HFFc6 (cell line): ENCODE measurements at regions not wholly inside any gene's neighbourhood (a gene's known extent, or its start where the extent isn't known, plus 50 kb on each side); places are given as distances from the start of the nearest gene placed in this dataset.

Source experiments
- DNase-seq: peaks from one replicate; pipeline ENCODE4 v3.0.0-alpha.2; 2018
- H3K27ac Mint-ChIP-seq: 2 replicates; pipeline ENCODE4 v1.8.0; 2020; ENCODE audit warnings: mild to moderate bottlenecking, mixed read lengths
- H3K27me3 Mint-ChIP-seq: 2 replicates; pipeline ENCODE4 v1.8.0; 2021; ENCODE audit warnings: mild to moderate bottlenecking, moderate library complexity, mixed read lengths; ENCODE audit not compliant: insufficient read depth
- H3K36me3 Mint-ChIP-seq: 2 replicates; pipeline ENCODE4 v1.8.0; 2021; ENCODE audit warnings: low read depth, mixed read lengths
- H3K4me1 Mint-ChIP-seq: 2 replicates; pipeline ENCODE4 v1.8.0; 2020; ENCODE audit warnings: low read depth, mixed read lengths
- H3K4me3 Mint-ChIP-seq: 2 replicates; pipeline ENCODE4 v1.8.0; 2020; ENCODE audit warnings: mild to moderate bottlenecking, moderate library complexity, mixed read lengths
- H3K9me3 Mint-ChIP-seq: 2 replicates; pipeline ENCODE4 v1.8.0; 2020; ENCODE audit warnings: mild to moderate bottlenecking, mixed read lengths
- CTCF ChIP-seq: fragments of 200-600 bp; sonication (generic); IDR thresholded peaks from 2 replicates; pipeline ENCODE4 v1.5.0; 2021; ENCODE audit warnings: antibody characterized with exemption, mild to moderate bottlenecking

DNA sequence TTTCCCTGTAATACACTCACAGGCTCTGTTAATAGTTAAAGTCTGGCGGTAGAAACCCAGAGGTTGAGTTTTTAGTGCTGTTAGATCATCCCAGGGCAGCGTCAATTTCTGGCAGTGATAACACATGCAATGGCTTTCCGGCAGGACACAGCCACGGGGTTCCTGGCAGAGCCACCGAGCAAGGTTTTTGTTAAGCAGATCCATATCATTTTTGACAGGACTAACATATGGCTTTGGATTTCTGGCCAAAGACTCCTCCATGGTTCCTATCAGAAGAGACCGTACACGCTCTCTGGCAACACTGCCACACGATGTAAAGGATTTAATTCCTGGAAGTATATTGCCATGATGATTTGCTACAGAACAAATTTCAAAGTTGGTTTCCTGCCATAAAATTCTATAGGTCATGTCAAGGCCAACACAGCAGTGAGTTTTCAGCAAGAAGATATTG, 854.3 kb downstream of the LRRTM4 start:
- Mint-ChIP-seq H3K9me3 (peaks cover 18% of the 10 kb centered on the region), H3K4me3 (no peak overlapping the region), H3K27me3 (no peaks in the 10 kb centered on the region), H3K4me1 (no peaks in the 10 kb centered on the region), H3K36me3 (no peaks in the 10 kb centered on the region), H3K27ac (no peak overlapping the region)
- DNase-seq: no peak
- TF ChIP-seq CTCF: no peak

DNA sequence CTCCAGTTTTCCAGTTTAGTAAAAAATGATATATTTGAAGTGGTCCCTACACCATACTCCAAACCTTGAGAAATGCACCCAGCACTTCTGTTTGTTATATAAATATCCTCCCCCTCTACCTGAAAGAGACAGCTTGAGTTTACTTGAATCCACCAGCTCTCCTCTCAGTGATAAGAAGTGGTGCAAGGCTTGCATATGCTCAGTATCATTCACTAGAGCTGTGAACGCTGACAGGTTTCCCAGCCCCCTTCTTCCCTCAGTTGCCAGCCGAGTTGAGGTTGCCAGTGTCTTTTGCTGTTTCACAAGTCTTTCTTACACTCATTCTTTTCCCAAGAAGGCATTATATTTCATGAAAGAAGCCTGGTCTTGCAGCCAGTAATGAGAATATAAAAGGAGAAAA, 880.0 kb downstream of the LRRTM4 start:
- H3K36me3 Mint-ChIP-seq: no peaks in the 10 kb centered on the region
- H3K4me3 Mint-ChIP-seq: no peak overlapping the region
- H3K9me3 Mint-ChIP-seq: peaks cover 37% of the 10 kb centered on the region
- no peak for DNase-seq
- no peaks in the 10 kb centered on the region; the same call in 1 of the 2 replicates for H3K27me3 Mint-ChIP-seq
- TF ChIP-seq CTCF: no peak
- H3K4me1 Mint-ChIP-seq: no peaks in the 10 kb centered on the region
- no peak overlapping the region for H3K27ac Mint-ChIP-seq

DNA sequence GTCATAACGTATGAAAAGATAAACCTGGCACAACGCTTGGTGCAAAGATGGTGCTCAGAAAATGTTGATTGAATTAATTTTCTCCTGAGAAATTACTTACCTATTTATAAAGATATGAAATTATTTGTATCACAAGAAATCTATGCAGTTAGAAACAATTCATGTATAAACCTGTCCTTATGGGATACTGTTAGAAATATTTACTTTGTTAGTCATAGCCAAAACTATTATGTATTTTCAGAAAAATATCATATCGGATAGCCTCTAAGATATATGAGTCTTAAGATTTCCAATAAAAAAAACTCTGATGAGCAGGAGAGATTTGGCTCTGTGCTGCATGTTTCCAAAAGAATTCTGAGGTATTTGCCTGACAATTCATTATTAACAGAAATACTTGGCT, 880.7 kb downstream of the LRRTM4 start:
- no peak overlapping the region for H3K4me3 Mint-ChIP-seq
- no peak for DNase-seq
- peaks cover 38% of the 10 kb centered on the region for H3K9me3 Mint-ChIP-seq
- TF ChIP-seq CTCF: no peak
- no peaks in the 10 kb centered on the region; the same call in 1 of the 2 replicates for H3K27me3 Mint-ChIP-seq
- no peaks in the 10 kb centered on the region for H3K4me1 Mint-ChIP-seq
- no peak overlapping the region for H3K27ac Mint-ChIP-seq
- no peaks in the 10 kb centered on the region for H3K36me3 Mint-ChIP-seq

GRCh38 chr2:76640905-76641304, 881.3 kb downstream of the LRRTM4 start:
- no peak for DNase-seq
- H3K27ac Mint-ChIP-seq: no peak overlapping the region
- H3K4me1 Mint-ChIP-seq: no peaks in the 10 kb centered on the region
- no peak overlapping the region for H3K4me3 Mint-ChIP-seq
- H3K27me3 Mint-ChIP-seq: no peaks in the 10 kb centered on the region; the same call in 1 of the 2 replicates
- no peaks in the 10 kb centered on the region for H3K36me3 Mint-ChIP-seq
- peaks cover 42% of the 10 kb centered on the region for H3K9me3 Mint-ChIP-seq
- no peak for TF ChIP-seq CTCF

- no peaks in the 10 kb centered on the region for H3K36me3 Mint-ChIP-seq
- no peak for TF ChIP-seq CTCF
- peaks cover 31% of the 10 kb centered on the region for H3K9me3 Mint-ChIP-seq
- no peak for DNase-seq
- no peak overlapping the region for H3K4me3 Mint-ChIP-seq
- H3K27me3 Mint-ChIP-seq: no peaks in the 10 kb centered on the region
- H3K4me1 Mint-ChIP-seq: no peaks in the 10 kb centered on the region
- H3K27ac Mint-ChIP-seq: no peak overlapping the region
These were observed 883.0 kb downstream of the LRRTM4 start for GRCh38 chr2:76639171-76639680.
